GM12891 (cell line): ENCODE measurements at regions not wholly inside any gene's neighbourhood (a gene's known extent, or its start where the extent isn't known, plus 50 kb on each side); places are given as distances from the start of the nearest gene placed in this dataset.
"Not testable (repeated sequence)": the region's sequence is repeated elsewhere in the genome, so short reads cannot be mapped to it uniquely, and the experiment has no call there.

Experiments
- DNase-seq: peaks from one replicate; pipeline ENCODE4 v3.0.0; 2011; ENCODE audit warnings: low spot score; ENCODE audit not compliant: insufficient read length
- FAIRE-seq: peaks from 2 replicates; lab custom pipeline; 2011; peaks lifted over from hg19 to GRCh38; lab: Jason Lieb, UNC
- PAX5 ChIP-seq: IDR thresholded peaks from 2 replicates; pipeline ENCODE4 v1.6.1; 2011; ENCODE audit warnings: low read length, moderate library complexity, mild to moderate bottlenecking; ENCODE audit not compliant: insufficient read depth, severe bottlenecking
- POLR2A ChIP-seq: IDR thresholded peaks from 2 replicates; pipeline ENCODE4 v1.6.1; 2011; ENCODE audit warnings: low read depth, low read length, control low read depth
- POLR2AphosphoS5 ChIP-seq: IDR thresholded peaks from 2 replicates; pipeline ENCODE4 v1.6.1; 2011; ENCODE audit warnings: low read depth, low read length, control low read depth
- POU2F2 ChIP-seq: IDR thresholded peaks from 2 replicates; pipeline ENCODE4 v1.6.1; 2011; ENCODE audit warnings: low read depth, mild to moderate bottlenecking, control low read depth, low read length, moderate library complexity
- SPI1 ChIP-seq: IDR thresholded peaks from 2 replicates; pipeline ENCODE4 v1.6.1; 2011; ENCODE audit warnings: low read depth, low read length, control low read depth
- TAF1 ChIP-seq: IDR thresholded peaks from 2 replicates; pipeline ENCODE4 v1.6.1; 2011; ENCODE audit warnings: low read depth, low read length, control low read depth

GRCh38 chr21:35520302-35520701, 471.2 kb upstream of the RUNX1 start:
- FAIRE-seq (no peak), DNase-seq (no peak)
- TF ChIP-seq POLR2A = no peak
- no peak for TF ChIP-seq POLR2AphosphoS5
- no peak for TF ChIP-seq TAF1
- TF ChIP-seq SPI1 = no peak
- TF ChIP-seq POU2F2 = no peak
- TF ChIP-seq PAX5 = no peak

GRCh38 chr21:35517865-35518264, 468.8 kb upstream of the RUNX1 start:
- TF ChIP-seq TAF1 = no peak
- no peak for TF ChIP-seq PAX5
- TF ChIP-seq POU2F2 = no peak
- TF ChIP-seq POLR2AphosphoS5 = no peak
- TF ChIP-seq SPI1 = no peak
- FAIRE-seq (no peak), DNase-seq (no peak)

- not testable (repeated sequence) for DNase-seq, FAIRE-seq
Measured at GRCh38 chr21:35516292-35516691, 467.2 kb upstream of the RUNX1 start.

DNA sequence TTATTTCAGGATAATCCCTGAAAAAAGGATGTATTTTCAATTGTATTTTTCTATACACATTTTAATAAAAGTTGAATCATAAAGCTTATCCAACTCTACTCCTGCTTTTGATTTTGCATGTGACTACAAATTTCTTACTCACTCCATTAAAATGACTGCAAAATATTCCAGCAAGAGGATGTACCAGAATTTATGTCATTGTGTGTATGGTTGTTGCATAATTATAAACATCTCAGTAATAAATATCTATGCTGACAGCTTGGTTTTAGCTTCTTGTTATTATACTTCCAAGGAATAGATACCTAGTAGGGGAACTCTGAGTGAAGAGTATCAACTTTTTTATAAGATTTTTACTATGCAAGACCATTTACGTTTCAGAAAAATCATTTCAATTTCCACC, 463.2 kb upstream of the RUNX1 start:
- FAIRE-seq (no peak), DNase-seq (no peak)
- no peak for TF ChIP-seq POU2F2
- TF ChIP-seq PAX5 = no peak
- TF ChIP-seq POLR2AphosphoS5 = no peak
- TF ChIP-seq SPI1 = no peak
- no peak for TF ChIP-seq TAF1
- TF ChIP-seq POLR2A = no peak

DNA sequence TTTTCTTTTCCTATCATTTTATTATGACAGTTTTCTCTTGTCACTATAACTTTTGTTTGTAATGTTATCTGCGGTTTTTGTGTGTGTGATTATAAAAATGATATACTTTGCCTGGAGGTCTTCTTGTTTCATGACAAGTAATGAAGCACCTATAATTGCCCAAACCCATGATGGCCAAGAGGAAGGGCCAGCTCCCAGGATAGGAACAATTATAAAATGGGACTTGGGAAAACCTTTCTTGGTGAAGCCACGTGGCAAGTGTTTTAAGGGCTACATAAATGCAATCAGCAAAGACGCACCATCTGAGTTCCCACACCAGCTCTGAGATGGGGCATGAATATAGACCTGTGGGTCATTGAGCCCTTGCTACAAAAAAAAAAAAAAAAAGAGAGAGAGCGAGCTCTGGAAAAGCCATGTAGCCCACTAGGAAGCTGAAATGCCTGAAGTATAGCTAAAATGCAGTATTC, 462.6 kb upstream of the RUNX1 start:
- FAIRE-seq (no peak), DNase-seq (no peak)
- TF ChIP-seq POLR2AphosphoS5 (no peak), POU2F2 (no peak)

DNA sequence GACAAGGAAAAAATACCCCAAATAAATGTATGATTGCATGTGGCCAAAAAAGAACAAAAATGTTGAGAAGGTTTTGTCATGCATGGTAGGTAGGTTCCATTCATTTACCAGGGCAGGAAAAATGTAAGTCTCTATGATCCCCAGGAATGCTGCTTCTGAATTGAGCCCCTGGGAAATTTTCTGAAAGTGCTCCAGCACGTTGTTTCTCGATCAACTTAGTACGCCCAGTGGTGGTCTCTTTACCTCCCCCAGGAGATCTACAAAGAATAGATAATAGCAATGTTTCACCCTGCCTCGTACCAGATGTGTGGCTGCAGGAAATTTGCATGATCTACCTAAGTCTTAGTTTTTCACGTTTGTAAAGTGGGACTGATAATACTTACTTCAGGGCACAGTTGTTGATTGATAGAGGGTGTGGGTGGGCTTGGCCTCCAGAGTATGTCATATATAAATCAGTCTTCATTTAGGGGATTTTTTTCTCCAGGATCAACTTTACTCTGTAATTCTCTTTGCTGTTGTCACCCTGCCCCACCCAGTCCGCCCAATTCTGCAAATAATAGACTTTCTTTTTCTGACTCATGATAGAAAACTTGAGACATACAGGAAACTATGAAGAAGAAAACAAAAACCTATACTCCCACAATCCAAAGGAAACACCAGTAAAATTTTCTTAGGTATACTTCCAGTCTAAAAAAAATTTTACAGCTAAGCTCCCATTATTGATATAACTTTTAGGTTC, 462.0 kb upstream of the RUNX1 start:
- no peak for TF ChIP-seq PAX5
- no peak for TF ChIP-seq POLR2AphosphoS5
- TF ChIP-seq POU2F2 = no peak
- TF ChIP-seq SPI1 = no peak
- no peak for TF ChIP-seq TAF1
- TF ChIP-seq POLR2A = no peak
- FAIRE-seq (no peak), DNase-seq (no peak)

- FAIRE-seq (no peak), DNase-seq (no peak)
- TF ChIP-seq TAF1 = no peak
- TF ChIP-seq PAX5 = no peak
- TF ChIP-seq POU2F2 = no peak
- no peak for TF ChIP-seq POLR2A
- TF ChIP-seq POLR2AphosphoS5 = no peak
- no peak for TF ChIP-seq SPI1
Measured at GRCh38 chr21:35510294-35510693, 461.2 kb upstream of the RUNX1 start.

GRCh38 chr21:35509001-35509704, 460.1 kb upstream of the RUNX1 start:
- TF ChIP-seq TAF1 (no peak), POU2F2 (no peak), PAX5 (no peak), SPI1 (no peak), POLR2AphosphoS5 (no peak), POLR2A (no peak)
- FAIRE-seq (no peak), DNase-seq (no peak)

DNA sequence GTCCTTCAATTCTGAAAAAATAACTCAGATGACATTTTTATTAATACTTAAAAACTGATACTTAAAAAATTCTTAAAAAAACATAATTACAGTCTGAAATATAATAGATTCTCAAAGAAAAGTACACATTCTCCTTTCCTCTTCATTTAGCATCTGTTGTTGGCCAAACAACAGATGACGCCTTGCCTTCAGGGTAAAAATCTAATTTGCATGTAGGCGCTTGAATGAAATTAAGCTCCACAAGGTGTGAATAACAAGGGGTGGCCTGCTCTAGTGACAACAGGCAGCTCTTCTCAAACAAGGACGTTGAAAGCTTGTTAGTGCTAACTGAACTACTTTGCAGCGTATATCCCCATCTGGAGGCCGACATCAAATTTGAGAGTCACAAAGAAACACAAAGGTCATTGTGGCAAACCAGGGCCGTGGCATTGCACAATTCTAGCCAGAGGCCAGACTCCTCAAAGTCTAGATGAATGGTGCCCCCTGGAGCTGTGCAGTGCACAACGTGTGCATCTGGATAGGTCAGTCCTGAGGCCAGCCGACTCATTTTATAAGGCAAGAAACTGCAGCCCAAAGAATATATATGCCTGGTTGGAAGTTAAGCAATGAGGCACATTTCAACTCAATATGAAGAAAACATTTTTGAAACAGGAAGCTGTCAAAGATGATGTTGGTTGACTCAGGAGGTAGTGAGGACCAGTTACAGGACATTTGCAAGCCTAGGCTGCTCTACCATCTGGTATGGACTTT, 459.2 kb upstream of the RUNX1 start:
- FAIRE-seq (no peak), DNase-seq (no peak)
- TF ChIP-seq POU2F2 = no peak
- TF ChIP-seq TAF1 = no peak
- no peak for TF ChIP-seq PAX5
- no peak for TF ChIP-seq POLR2A
- no peak for TF ChIP-seq POLR2AphosphoS5
- TF ChIP-seq SPI1 = no peak

- FAIRE-seq = no peak
- TF ChIP-seq POLR2A = no peak
- no peak for TF ChIP-seq POLR2AphosphoS5
- TF ChIP-seq PAX5 = no peak
- TF ChIP-seq POU2F2 = no peak
- no peak for TF ChIP-seq TAF1
- TF ChIP-seq SPI1 = no peak
- DNase-seq = no peak
Measured at GRCh38 chr21:35507181-35507759, 458.2 kb upstream of the RUNX1 start.
